ENCODE measurements at regions not wholly inside any gene's neighbourhood (a gene's known extent, or its start where the extent isn't known, plus 50 kb on each side); places are given as distances from the start of the nearest gene placed in this dataset.
"Not testable (repeated sequence)": the region's sequence is repeated elsewhere in the genome, so short reads cannot be mapped to it uniquely, and the experiment has no call there.

DNA sequence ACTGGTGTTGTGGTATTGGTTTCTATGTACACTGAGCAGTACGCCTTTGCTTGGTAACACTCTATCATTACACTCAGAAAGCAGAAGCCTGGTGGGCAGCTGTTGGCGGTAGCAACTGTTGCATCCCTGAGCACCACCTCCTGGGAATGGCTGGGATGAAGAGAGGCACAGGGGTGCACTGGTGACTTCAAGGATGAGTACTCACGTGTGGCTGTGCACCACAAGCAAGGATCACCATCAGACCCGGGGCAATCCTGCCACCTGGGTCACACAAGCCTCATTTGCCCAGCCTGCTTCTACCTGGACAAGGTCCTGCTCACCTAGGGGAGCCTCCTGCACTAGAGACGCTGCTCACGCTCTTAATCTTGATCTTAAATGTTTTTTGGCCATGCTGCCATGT lies 336.4 kb downstream of the SI start:
- DNase-seq: no peak

GRCh38 chr3:164737174-164737573 lies 341.1 kb downstream of the SI start:
- no peak for DNase-seq

GRCh38 chr3:164732166-164732565 lies 346.1 kb downstream of the SI start:
- no peak for DNase-seq

DNA sequence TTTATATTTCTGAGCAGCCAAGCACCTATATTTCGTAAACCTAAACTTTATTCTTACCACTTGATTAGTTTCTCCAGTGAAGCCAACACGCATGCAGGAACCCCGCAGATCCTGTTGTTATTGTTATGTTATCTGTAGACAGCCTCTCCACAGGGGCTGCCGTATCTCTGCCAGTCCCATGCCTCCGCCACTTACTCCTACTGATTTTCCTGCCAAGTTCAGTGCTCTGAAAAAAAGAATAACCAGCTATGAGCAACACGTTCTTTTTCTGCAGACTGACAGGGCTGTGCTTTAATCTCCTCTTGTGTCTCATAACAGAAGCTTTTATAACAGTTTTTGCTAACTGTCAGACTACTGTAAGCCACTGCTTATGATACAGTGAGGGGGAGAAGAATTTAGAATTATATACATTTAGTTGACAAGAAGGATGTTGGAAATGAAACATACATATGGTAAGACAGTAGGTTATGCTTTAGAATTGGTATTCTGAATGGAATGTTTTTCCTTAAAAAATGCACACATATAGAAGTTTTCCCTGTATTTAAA lies 347.4 kb downstream of the SI start:
- DNase-seq: no peak

DNA sequence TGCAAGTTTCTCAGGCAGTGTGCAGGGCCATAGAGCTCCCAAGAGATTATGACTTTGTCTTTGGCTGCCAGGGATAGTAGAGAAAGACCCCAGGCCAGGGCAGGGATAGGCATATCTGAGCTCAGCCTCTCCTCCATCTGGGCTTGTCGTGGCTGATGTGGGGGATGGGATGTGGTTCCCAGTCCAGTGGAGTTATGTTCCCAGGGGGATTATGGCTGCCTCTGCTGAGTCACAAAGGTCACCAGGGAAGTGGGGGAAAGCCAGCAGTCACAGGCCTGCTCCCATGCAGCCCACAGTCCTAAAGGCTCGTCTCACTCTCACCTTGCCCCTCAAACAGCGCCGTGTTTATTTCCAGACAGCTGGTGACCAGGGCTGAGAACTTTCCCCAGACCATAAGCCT lies 354.9 kb downstream of the SI start:
- no peak for DNase-seq

DNA sequence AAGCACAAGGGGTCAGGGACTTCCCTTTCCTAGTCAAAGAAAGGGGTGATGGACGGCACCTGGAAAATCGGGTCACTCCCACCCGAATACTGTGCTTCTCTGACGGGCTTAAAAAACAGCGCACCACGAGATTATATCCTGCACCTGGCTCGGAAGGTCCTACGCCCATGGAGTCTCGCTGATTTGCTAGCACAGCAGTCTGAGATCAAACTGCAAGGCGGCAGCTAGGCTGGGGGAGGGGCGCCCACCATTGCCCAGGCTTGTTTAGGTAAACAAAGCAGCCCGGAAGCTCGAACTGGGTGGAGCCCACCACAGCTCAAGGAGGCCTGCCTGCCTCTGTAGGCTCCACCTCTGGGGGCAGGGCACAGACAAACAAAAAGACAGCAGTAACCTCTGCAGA lies 375.5 kb downstream of the SI start:
- not testable (repeated sequence) for DNase-seq

DNA sequence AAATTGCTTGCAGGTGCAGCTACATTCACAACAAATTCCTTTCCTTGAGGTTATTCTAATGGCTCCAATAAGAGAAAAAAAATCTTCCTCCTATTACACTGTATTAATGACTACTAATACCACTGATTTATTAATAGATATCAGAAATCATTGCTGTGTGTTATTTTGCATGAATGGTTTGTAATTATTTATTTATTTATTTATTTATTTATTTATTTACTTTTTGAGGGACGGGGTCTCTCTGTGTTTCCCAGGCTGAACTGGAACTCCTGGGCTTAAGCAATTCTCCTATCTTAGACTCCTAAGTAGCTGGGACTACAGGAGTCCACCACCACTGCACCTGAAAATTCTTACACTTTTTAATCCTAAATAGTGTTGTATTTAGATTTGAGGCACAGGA lies 390.4 kb downstream of the SI start:
- DNase-seq: no peak

DNA sequence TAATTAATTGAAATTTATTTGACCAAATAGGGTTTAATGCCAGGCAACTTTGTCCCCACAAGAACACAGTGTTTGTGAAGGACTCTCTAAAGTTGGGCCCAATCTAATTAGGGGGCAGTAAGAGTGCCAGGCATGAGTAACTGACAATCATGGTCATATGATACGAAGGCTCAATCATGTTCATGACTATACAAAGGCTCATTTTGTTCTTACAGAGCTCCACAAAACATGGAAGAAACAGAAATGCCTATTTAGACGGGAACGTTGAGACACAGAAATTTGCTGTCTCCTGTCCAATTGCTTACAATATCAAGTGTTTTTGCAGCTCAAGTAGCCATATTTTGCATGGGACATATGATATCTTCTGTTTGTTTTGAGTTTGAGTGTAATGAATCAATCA lies 391.1 kb downstream of the SI start:
- DNase-seq: no peak

GRCh38 chr3:164683489-164683888 lies 394.8 kb downstream of the SI start:
- DNase-seq: no peak

DNA sequence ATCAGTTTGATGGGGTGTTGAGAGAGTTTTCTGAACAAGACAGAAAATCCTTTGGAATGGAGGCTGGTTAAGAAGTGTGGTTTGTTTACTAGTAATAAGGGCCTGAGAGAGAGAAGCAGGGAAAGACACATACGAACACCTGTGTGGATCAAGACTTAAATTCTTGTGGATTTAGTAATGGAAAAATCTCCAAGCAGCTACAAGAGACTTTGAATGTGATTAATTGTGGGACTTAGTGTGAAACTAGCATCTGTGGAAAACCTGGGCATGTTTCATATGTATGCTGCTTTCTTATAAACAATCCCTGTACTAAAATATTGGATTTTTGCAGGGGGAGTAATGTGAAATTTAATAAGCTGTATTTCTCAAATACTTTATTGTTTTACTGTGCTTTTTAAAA lies 399.1 kb downstream of the SI start:
- DNase-seq: no peak

DNA sequence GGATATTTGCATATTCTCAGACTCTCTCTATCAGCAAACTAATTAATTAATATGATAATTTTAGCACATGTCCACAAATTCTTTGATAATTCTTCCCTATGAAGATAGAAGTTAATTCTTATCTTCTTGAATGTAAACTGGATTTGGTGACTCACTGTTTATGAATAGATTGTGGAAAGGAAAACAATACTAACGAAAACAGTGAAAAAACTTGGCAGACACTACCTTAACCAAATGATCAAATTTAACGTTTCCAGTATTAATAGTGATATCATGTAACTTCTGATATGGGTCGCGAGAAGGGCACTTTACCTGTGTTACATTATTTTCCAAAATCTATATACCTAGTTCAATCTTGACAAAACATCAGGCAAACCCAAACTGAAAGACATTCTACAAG lies 401.0 kb downstream of the SI start:
- no peak for DNase-seq

GRCh38 chr3:164673738-164674137 lies 404.6 kb downstream of the SI start:
- DNase-seq: no peak

DNA sequence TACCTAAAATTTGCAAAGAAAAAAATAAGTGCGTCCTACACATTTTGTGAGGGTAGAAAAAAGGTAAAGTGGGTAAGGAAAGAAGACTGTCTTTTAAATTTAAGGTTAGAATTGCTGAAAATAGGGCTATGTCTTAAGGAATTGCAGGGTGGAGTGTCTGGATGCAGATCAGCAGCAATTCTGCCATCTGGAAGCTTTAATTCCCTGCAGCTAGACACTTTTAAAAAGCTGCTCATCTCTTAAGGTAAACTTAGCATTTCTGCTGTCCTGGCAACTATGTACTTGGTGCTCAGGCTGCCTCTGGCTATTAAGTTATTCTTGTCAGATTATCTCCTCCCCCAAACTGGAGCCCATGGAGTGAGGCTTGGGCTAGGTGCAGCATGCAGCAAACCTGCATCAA lies 420.2 kb downstream of the SI start:
- no peak for DNase-seq

DNA sequence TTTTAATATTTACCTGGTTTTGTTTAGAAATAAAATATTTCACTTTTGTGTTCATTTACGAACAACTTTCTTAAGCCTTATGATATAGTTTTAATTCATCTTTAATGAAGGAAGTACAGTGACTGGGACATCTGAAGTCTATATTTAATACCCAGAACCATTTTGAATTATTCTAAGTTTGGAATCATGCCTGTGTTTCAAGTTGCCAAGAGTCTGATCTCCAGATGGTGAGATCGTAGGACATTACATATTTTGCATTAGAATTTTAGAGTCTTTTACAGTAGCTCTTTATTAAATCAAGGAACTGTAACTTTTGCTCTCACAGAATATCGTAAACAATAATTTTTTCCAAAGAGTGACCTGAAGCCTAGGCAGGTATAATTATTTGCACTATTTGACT lies 420.7 kb downstream of the SI start:
- no peak for DNase-seq

DNA sequence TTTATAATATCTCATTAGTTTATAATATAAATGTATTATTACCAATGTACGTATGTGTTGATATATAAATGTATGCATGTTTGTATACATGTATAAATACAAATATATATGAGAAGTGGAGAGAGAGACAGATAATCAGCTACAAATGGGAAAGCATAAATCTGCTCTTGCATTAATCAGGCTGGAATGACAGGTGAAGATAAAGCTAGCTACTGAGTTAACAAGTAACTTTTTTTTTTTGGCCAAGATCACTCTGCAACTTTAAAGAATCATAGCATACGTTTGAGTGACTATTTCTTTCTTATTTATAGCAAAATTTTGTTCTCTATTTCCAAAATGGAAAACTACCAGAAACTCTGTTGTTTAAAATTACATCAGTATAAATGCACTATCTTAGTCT lies 422.8 kb downstream of the SI start:
- DNase-seq: no peak

DNA sequence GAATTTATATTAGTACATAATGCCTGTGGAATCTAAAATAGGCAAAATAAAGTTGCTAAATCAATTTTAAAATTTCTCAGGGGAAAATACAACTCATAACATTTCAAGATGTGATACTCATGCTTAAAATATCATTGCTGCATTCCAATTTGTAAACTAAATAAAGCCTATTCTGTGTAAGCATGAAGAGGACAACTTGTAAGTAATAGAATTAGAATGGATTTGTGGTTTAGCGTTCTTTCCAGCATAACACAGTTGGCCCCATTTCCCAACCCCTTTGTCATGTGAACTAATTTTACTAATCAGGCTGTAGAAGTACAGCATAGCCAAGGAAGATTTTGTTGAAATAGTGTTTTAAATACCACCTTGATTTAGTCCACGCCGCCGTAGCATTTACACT lies 437.2 kb downstream of the SI start:
- no peak for DNase-seq

- DNase-seq: no peak
These were observed 437.7 kb downstream of the SI start for GRCh38 chr3:164640591-164640990.

DNA sequence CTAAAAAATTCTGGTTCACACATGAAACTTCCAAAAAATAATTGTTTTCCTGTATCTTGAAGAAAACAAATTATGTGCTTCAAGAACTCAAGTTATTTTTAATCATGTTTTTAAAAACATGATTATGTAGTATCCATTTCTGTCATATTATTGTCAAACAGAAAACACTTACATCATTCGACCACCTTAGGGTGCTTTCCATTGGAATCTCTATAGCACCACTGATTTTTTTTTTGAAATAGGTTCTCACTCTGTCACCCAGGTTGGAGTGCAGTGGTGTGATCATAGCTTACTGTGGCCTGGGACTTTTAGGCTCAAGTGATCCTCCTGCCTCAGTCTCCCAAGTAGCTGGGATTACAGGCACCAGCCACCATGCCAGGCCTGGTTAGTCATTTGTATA lies 457.3 kb downstream of the SI start:
- no peak for DNase-seq

DNA sequence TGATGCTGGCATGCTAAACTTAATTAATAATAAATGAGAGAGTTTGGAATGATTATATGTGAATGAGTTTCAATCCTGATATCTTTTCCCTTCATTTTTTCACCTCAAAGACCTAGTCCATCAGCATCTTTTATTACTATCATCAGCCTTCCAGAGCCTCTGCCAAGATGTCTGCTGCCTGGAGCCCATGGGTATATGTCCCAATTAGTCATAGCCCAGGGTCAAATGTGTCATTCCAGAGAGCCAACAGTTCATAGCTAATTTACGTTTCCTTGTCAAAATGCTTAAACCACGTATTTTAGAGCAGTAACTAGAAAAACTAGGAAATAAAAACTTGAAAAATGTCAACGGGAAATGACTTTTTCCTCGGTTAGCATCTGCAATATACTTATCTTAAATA lies 457.9 kb downstream of the SI start:
- no peak for DNase-seq

- no peak for DNase-seq
These were observed 465.5 kb downstream of the SI start for GRCh38 chr3:164612751-164613150.

DNA sequence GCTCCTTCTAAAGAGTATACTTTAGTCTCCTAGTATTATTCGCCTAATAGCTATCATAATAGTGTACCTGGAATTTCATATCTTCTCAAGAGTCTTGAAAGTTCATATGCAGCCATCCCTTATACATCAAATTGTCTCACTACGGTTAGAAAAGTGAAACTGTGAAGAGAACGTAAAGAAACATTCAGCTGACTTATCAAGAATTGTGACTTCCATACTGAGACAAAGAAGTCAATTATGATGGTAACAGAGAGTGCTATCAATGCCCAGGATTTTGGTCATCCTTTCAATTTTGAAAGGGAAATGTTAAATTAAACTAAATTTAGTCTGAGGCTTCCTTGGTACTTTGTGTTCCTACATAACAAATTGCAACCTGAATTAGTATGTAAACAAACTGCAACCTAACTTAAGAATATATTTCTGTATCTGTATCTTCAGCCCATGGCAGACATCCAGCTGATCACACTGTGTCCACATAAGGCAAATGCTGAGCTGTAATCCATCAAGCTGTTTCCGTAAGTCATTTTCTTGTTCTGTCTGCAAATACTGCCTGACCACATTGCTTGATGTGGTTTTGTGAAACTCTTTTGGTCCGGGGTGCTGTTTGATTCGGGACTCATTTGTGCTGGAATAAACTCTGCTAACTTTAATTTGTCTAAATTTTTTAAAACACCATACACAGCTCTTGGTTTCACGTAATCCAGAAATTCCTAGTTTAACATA lies 469.6 kb downstream of the SI start:
- DNase-seq: no peak

DNA sequence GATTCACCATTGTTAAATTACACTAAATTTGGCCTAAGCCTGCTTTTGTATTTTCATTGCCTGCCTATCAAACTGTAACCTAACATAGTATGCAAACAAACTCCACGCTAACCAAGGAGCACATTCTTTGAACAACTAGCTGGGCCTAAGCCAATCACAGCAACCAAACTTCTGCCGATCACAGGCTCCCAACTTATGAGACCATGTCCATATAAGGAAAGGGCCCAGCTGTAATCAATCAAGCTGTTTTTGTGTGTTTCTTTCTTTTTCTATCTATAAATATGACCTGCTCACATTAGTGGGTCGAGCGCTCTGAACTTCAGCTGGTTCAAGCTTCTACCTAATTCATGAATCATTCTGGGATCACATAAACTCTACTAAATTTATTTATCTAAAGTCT lies 473.6 kb downstream of the SI start:
- no peak for DNase-seq

- DNase-seq: no peak
These were observed 500.6 kb downstream of the SI start for GRCh38 chr3:164577667-164578210.

DNA sequence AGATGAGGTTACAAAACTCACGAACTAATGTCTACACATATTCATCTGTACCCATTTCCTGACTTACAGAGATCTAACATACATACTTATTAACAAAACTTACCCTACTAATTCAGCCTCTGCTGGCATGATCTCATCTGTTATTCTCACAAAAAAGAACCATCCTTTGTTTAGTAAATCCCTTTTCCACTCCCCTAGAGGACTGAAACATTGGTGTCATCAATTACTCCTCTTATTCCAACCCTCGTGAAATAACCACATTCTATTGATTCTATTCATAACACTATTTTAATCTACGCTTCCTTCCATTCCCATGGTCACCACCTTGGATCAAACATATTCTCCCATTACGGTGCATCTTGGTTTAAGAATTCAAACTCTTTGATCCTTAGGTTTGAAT lies 505.9 kb downstream of the SI start:
- no peak for DNase-seq

DNA sequence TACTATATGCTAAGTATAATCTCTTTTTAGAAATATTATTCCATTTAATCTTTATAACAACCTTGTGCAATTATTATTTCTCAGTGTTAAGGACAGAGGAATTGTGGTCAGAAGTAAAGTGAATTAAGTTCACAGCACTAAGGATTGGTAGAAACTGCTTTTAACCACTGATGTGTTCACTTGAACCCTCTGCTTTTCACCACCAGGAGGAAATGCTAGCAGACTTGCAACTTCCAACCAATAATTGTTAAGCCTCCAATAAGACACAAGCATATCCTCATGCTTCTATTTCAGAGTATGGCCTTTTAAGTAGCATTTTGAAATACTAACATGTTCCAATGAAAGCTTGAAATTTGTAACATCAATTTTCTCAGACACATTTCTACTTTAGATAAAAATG lies 527.4 kb downstream of the SI start:
- no peak for DNase-seq
